Keratinocyte (primary cell): ENCODE measurements at regions not wholly inside any gene's neighbourhood (a gene's known extent, or its start where the extent isn't known, plus 50 kb on each side); places are given as distances from the start of the nearest gene placed in this dataset.

ENCODE experiments used
- DNase-seq: peaks from one replicate; pipeline ENCODE4 v3.0.0-alpha.2; 2011; ENCODE audit warnings: low read depth, missing footprints, low spot score
- FAIRE-seq: peaks from 2 replicates; lab custom pipeline; 2011; peaks lifted over from hg19 to GRCh38; lab: Jason Lieb, UNC
- H2AFZ ChIP-seq: 2 replicates; pipeline ENCODE4 v1.6.0; 2012; ENCODE audit warnings: low read length, control low read depth, inconsistent platforms; ENCODE audit not compliant: control insufficient read depth
- H3K27ac ChIP-seq: 2 replicates; pipeline ENCODE4 v1.5.1; 2011; ENCODE audit warnings: low read length; ENCODE audit not compliant: control insufficient read depth, insufficient read depth
- H3K27me3 ChIP-seq: 3 replicates; pipeline ENCODE4 v1.6.0; 2011; ENCODE audit warnings: low read length; ENCODE audit not compliant: control insufficient read depth, insufficient read depth; ENCODE audit errors: extremely low read depth
- H3K36me3 ChIP-seq, 2 experiments: 2 replicates in 1 of 2; 3 replicates in 1 of 2; pipeline ENCODE4 v1.5.1; 2011; ENCODE audit warnings: low read length in 2 of 2, mild to moderate bottlenecking in 1 of 2; ENCODE audit not compliant: control insufficient read depth in 2 of 2, insufficient read depth in 2 of 2; ENCODE audit errors: extremely low read depth in 1 of 2
- H3K4me1 ChIP-seq: 3 replicates; pipeline ENCODE4 v1.5.1; 2011; ENCODE audit warnings: low read length; ENCODE audit not compliant: control insufficient read depth, insufficient read depth; ENCODE audit errors: extremely low read depth
- H3K4me2 ChIP-seq: 3 replicates; pipeline ENCODE4 v1.6.0; 2011; ENCODE audit warnings: low read depth, low read length; ENCODE audit not compliant: control insufficient read depth, insufficient read depth; ENCODE audit errors: extremely low read depth
- H3K4me3 ChIP-seq, 3 experiments: fragments of 200-600 bp in 1 of 3; sonication (generic) in 1 of 3; 2 replicates in 2 of 3; 3 replicates in 1 of 3; pipeline ENCODE4 v1.5.1; 2011 to 2016; ENCODE audit warnings: low read length in 3 of 3, mild to moderate bottlenecking in 3 of 3, control low read depth in 2 of 3, inconsistent platforms in 1 of 3, low read depth in 1 of 3, mixed read lengths in 1 of 3, mixed run types in 1 of 3, moderate library complexity in 1 of 3; ENCODE audit not compliant: control insufficient read depth in 2 of 3, insufficient read depth in 2 of 3; ENCODE audit errors: extremely low read depth in 1 of 3
- H3K79me2 ChIP-seq: 2 replicates; pipeline ENCODE4 v1.6.0; 2012; ENCODE audit warnings: low read length; ENCODE audit not compliant: control insufficient read depth, insufficient read depth
- H3K9ac ChIP-seq: 3 replicates; pipeline ENCODE4 v1.6.0; 2011; ENCODE audit warnings: low read length; ENCODE audit not compliant: control insufficient read depth, insufficient read depth; ENCODE audit errors: extremely low read depth
- H3K9me1 ChIP-seq: 3 replicates; pipeline ENCODE4 v1.6.0; 2011; ENCODE audit warnings: low read length; ENCODE audit not compliant: control insufficient read depth, insufficient read depth; ENCODE audit errors: extremely low read depth
- H3K9me3 ChIP-seq: 2 replicates; pipeline ENCODE4 v1.5.1; 2012; ENCODE audit warnings: low read depth, low read length; ENCODE audit not compliant: control insufficient read depth
- H4K20me1 ChIP-seq: 3 replicates; pipeline ENCODE4 v1.6.0; 2011; ENCODE audit warnings: low read length; ENCODE audit not compliant: control insufficient read depth, insufficient read depth; ENCODE audit errors: extremely low read depth
- EZH2 ChIP-seq: IDR thresholded peaks from one replicate; pipeline ENCODE4 v1.6.1; 2012; ENCODE audit warnings: inconsistent platforms, mild to moderate bottlenecking, low read length, moderate library complexity
- dilution Hi-C: fragments of 300-500 bp; cut with MboI; formaldehyde crosslinking; loops from one replicate; pipeline ENCODE4 v1.7.0; 2020; ENCODE audit warnings: low sequenced_read_pairs; ENCODE audit not compliant: extremely low pct_ligation_motif_present
- TF ChIP-seq, protein P1 (sequence below), 3 experiments: IDR thresholded peaks in 1 of 3; conservative IDR thresholded peaks in 1 of 3; optimal IDR thresholded peaks in 1 of 3; 2 replicates in 2 of 3; 3 replicates in 1 of 3; pipeline versions ENCODE3 to v1.5.1; 2011; ENCODE audit warnings: low read length in 3 of 3, mild to moderate bottlenecking in 3 of 3, moderate library complexity in 2 of 3, control low read depth in 1 of 3, inconsistent platforms in 1 of 3; ENCODE audit not compliant: insufficient read depth in 2 of 3; ENCODE audit errors: extremely low read depth in 1 of 3

DNA sequence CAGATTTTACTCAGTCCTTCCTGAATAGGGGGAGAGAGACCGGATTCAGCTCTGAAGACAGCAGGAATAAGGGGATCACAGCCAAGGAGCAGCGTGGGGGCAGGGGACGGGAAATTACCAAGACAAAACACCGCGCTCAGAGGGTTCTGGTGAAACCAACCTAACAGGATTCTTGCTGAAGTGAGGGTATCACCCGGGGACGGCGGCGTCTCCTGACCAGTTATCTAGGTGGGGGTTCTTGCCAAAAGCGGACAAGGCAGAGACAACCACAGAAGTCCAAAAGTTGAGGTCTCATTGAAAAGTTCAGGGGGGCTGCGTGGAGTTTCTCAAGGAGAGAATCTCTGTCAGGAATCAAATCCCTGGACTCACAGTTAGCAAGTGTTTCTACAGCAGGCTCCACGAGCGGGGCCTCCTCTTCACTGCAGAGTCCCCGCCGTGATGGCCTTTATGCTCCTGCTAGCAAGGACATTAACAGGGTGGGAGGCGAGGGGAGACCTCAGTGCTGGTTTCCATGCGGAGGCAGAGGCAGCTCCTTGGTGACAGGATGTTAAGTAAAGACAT lies 291.0 kb downstream of the BRD1 start:
- dilution Hi-C loops, result no loop called here

DNA sequence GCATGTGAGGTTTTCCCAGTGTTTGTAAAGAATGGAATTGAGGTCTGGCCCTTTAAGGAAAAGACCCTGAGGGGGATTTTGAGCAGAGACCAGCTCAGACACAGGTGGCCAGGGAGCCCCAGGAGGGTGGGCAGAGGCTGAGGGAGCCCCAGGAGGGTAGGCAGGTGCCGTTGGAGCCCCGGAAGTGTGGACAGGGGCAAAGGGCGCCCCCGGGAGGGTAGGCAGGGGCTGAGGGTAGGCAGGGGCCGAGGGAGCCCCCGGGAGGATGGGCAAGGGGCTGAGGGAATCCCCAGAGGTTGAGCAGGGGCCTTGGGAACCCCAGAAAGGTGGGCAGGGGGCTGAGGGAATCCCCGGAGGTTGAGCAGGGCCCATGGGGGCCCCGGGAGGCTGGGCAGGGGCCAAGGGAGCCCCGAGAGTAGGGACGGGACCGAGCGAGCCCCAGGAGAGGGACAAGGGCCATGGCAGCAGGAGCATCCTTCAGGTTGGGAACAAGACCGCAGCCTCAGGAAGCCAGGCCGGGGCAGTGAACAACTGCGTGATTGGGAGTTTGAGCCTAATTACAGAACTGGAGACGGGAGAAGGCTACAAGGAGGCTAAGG lies 292.0 kb downstream of the BRD1 start:
- TF ChIP-seq, protein P1, sequence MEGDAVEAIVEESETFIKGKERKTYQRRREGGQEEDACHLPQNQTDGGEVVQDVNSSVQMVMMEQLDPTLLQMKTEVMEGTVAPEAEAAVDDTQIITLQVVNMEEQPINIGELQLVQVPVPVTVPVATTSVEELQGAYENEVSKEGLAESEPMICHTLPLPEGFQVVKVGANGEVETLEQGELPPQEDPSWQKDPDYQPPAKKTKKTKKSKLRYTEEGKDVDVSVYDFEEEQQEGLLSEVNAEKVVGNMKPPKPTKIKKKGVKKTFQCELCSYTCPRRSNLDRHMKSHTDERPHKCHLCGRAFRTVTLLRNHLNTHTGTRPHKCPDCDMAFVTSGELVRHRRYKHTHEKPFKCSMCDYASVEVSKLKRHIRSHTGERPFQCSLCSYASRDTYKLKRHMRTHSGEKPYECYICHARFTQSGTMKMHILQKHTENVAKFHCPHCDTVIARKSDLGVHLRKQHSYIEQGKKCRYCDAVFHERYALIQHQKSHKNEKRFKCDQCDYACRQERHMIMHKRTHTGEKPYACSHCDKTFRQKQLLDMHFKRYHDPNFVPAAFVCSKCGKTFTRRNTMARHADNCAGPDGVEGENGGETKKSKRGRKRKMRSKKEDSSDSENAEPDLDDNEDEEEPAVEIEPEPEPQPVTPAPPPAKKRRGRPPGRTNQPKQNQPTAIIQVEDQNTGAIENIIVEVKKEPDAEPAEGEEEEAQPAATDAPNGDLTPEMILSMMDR (optimal IDR thresholded peaks at IDR 0.05 in 1 of 3, IDR thresholded peaks at IDR 0.05 in 1 of 3, conservative IDR thresholded peaks at IDR 0.05 in 1 of 3; ENCODE audit: extremely low read depth in 1 of 3, insufficient read depth in 2 of 3, low read length in 3 of 3), result no peak
- TF ChIP-seq EZH2, result no peak
- Histone ChIP-seq H3K36me3 (no peaks in the 10 kb centered on the region), H3K4me3 (no peak overlapping the region), H3K4me2 (no peak overlapping the region), H3K27ac (no peak overlapping the region), H3K9me1 (no peaks in the 10 kb centered on the region), H3K79me2 (no peaks in the 10 kb centered on the region), H3K4me1 (no peaks in the 10 kb centered on the region), H3K9ac (no peak overlapping the region), H3K9me3 (peaks cover 7% of the 10 kb centered on the region), H4K20me1 (no peaks in the 10 kb centered on the region), H2AFZ (no peak overlapping the region), H3K27me3 (no peaks in the 10 kb centered on the region)
- DNase-seq (no peak), FAIRE-seq (no peak)
- dilution Hi-C loops, result no loop called here

More for the DNA sequence above, 291.0 kb downstream of the BRD1 start:
- no peaks in the 10 kb centered on the region for H4K20me1 ChIP-seq
- no peak overlapping the region for H2AFZ ChIP-seq
- TF ChIP-seq EZH2, result no peak
- TF ChIP-seq, protein P1 (optimal IDR thresholded peaks at IDR 0.05 in 1 of 3, IDR thresholded peaks at IDR 0.05 in 1 of 3, conservative IDR thresholded peaks at IDR 0.05 in 1 of 3; ENCODE audit: extremely low read depth in 1 of 3, insufficient read depth in 2 of 3, low read length in 3 of 3), result no peak
- no peaks in the 10 kb centered on the region for H3K4me1 ChIP-seq
- no peaks in the 10 kb centered on the region for H3K79me2 ChIP-seq
- no peak for FAIRE-seq
- H3K27me3 ChIP-seq, result no peaks in the 10 kb centered on the region
- no peak for DNase-seq
- H3K9me1 ChIP-seq, result no peaks in the 10 kb centered on the region
- H3K9me3 ChIP-seq, result peaks cover 8% of the 10 kb centered on the region
- H3K9ac ChIP-seq, result no peak overlapping the region
- H3K4me2 ChIP-seq, result no peak overlapping the region
- H3K36me3 ChIP-seq, result no peaks in the 10 kb centered on the region
- no peak overlapping the region for H3K4me3 ChIP-seq
- H3K27ac ChIP-seq, result no peak overlapping the region
